Loucy (cell line): ENCODE measurements at regions not wholly inside any gene's neighbourhood (a gene's known extent, or its start where the extent isn't known, plus 50 kb on each side); places are given as distances from the start of the nearest gene placed in this dataset.

ENCODE experiments used
- EZH2phosphoT487 ChIP-seq: fragments of 200-600 bp; IDR thresholded peaks from 2 replicates; pipeline ENCODE4 v1.6.1; 2018; ENCODE audit warnings: antibody characterized with exemption, mild to moderate bottlenecking, moderate library complexity, borderline replicate concordance
- TF ChIP-seq, protein P1 (sequence below): fragments of 200-600 bp; sonication (generic); conservative IDR thresholded peaks from 2 replicates; pipeline ENCODE4 v1.5.1; 2014; ENCODE audit warnings: mild to moderate bottlenecking, antibody characterized with exemption, low read length

DNA sequence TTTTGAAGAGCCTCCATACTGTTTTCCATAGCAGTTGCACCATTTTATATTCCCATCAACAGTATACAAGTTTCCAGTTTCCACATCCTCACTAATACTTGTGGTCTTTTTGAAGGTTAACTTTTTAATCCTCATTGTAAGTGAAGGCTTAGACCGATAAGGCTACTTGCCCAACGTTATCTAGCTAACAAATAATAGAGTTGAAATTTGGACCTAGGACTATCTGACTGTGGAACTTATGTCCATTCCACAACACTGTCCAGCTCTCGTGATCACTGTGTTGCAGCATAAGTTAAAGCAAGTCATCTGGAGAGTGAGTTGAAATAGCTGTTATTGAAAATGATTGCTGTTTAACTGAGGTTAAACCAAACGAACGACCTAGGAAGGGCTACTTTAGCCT lies 84.0 kb downstream of the ZNF92 start:
- TF ChIP-seq, protein P1, sequence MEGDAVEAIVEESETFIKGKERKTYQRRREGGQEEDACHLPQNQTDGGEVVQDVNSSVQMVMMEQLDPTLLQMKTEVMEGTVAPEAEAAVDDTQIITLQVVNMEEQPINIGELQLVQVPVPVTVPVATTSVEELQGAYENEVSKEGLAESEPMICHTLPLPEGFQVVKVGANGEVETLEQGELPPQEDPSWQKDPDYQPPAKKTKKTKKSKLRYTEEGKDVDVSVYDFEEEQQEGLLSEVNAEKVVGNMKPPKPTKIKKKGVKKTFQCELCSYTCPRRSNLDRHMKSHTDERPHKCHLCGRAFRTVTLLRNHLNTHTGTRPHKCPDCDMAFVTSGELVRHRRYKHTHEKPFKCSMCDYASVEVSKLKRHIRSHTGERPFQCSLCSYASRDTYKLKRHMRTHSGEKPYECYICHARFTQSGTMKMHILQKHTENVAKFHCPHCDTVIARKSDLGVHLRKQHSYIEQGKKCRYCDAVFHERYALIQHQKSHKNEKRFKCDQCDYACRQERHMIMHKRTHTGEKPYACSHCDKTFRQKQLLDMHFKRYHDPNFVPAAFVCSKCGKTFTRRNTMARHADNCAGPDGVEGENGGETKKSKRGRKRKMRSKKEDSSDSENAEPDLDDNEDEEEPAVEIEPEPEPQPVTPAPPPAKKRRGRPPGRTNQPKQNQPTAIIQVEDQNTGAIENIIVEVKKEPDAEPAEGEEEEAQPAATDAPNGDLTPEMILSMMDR: no peak
- no peak for TF ChIP-seq EZH2phosphoT487
